Mucosa of descending colon (tissue), 3 donors: ENCODE measurements at regions not wholly inside any gene's neighbourhood (a gene's known extent, or its start where the extent isn't known, plus 50 kb on each side); places are given as distances from the start of the nearest gene placed in this dataset.

ENCODE experiments used
- ATAC-seq: fragments of 200-7000 bp; cut with Tn5 transposase; one replicate; pipeline ENCODE4 v1.9.1; 2020; ENCODE audit warnings: mild to moderate bottlenecking, moderate library complexity
- DNase-seq, 3 donors: peaks; one replicate each; pipeline ENCODE4 v3.0.0-alpha.2; 2020
- H3K36me3 ChIP-seq: fragments of 200-600 bp; one replicate; pipeline ENCODE4 v1.8.0; 2021; ENCODE audit warnings: low read depth, mild to moderate bottlenecking
- H3K4me1 ChIP-seq: fragments of 200-600 bp; one replicate; pipeline ENCODE4 v1.8.0; 2021; ENCODE audit warnings: low read depth, mild to moderate bottlenecking
- H3K4me3 ChIP-seq: fragments of 200-600 bp; one replicate; pipeline ENCODE4 v1.8.0; 2021; ENCODE audit warnings: mild to moderate bottlenecking
- H3K9me3 ChIP-seq: fragments of 200-600 bp; one replicate; pipeline ENCODE4 v1.8.0; 2021; ENCODE audit warnings: mild to moderate bottlenecking
- CTCF ChIP-seq: fragments of 200-600 bp; IDR thresholded peaks from one replicate; pipeline ENCODE4 v1.8.0; 2022; ENCODE audit warnings: antibody characterized with exemption, mild to moderate bottlenecking
- intact Hi-C, 2 donors: fragments of 100-400 bp; cut with DNase I in 1 of 2; cut with micrococcal nuclease in 1 of 2; formaldehyde crosslinking; loops; one replicate each; pipeline versions ENCODE4 v1.11.0 to v1.11.1; 2022; cut with DNase I, micrococcal nuclease
- donor health status: DM: no; HTN: no; CAD: no; lungs with moderate emphysema.
- donor health status: DM: no; HTN: no; CAD: no.
- donor health status: DM: no; HTN: yes; CAD: no.

- DNase-seq (no peak), ATAC-seq (no peak)
- Histone ChIP-seq H3K4me1 (no peaks in the 10 kb centered on the region), H3K9me3 (no peaks in the 10 kb centered on the region), H3K4me3 (no peak overlapping the region), H3K36me3 (no peaks in the 10 kb centered on the region)
- intact Hi-C loops = no loop called here
- no peak for TF ChIP-seq CTCF
Measured at GRCh38 chr11:105273660-105274280, 134.2 kb upstream of the CARD18 start.

GRCh38 chr11:105269862-105270261 lies 130.3 kb upstream of the CARD18 start:
- no peak overlapping the region for H3K4me3 ChIP-seq
- no peak for TF ChIP-seq CTCF
- no peaks in the 10 kb centered on the region for H3K9me3 ChIP-seq
- H3K4me1 ChIP-seq = no peaks in the 10 kb centered on the region
- intact Hi-C loops = no loop called here
- H3K36me3 ChIP-seq = no peaks in the 10 kb centered on the region
- ATAC-seq = no peak
- DNase-seq = no peak

GRCh38 chr11:105268404-105269062 lies 129.0 kb upstream of the CARD18 start:
- Histone ChIP-seq H3K4me3 (no peak overlapping the region), H3K36me3 (no peaks in the 10 kb centered on the region), H3K4me1 (no peaks in the 10 kb centered on the region), H3K9me3 (no peaks in the 10 kb centered on the region)
- intact Hi-C loops = no loop called here
- DNase-seq (no peak), ATAC-seq (no peak)
- TF ChIP-seq CTCF = no peak

GRCh38 chr11:105265845-105266244 lies 126.3 kb upstream of the CARD18 start:
- Histone ChIP-seq H3K4me3 (no peak overlapping the region), H3K9me3 (no peaks in the 10 kb centered on the region), H3K4me1 (no peaks in the 10 kb centered on the region), H3K36me3 (no peaks in the 10 kb centered on the region)
- intact Hi-C loops = no loop called here
- DNase-seq (no peak), ATAC-seq (peak; percentile 36)
- TF ChIP-seq CTCF = no peak

- Histone ChIP-seq H3K4me3 (no peak overlapping the region), H3K36me3 (no peaks in the 10 kb centered on the region), H3K4me1 (no peaks in the 10 kb centered on the region), H3K9me3 (no peaks in the 10 kb centered on the region)
- ATAC-seq (no peak), DNase-seq (no peak)
- intact Hi-C loops = no loop called here
- no peak for TF ChIP-seq CTCF
Measured at GRCh38 chr11:105260976-105261375, 121.4 kb upstream of the CARD18 start.
